RWPE2 (cell line): ENCODE measurements at regions not wholly inside any gene's neighbourhood (a gene's known extent, or its start where the extent isn't known, plus 50 kb on each side); places are given as distances from the start of the nearest gene placed in this dataset.

Source experiments
- ATAC-seq: fragments of 200-7000 bp; cut with Tn5 transposase; 3 replicates; pipeline ENCODE4 v1.9.1; 2021; ENCODE audit warnings: low read depth
- DNase-seq: peaks from one replicate; pipeline ENCODE4 v3.0.0-alpha.2; 2020; ENCODE audit warnings: low spot score
- H3K27ac ChIP-seq: fragments of 450-650 bp; 2 replicates; pipeline ENCODE4 v1.5.1; 2017; ENCODE audit warnings: mild to moderate bottlenecking; ENCODE audit not compliant: poor library complexity, severe bottlenecking
- H3K27me3 ChIP-seq: fragments of 250-450 bp; sonication (Bioruptor Pico); 2 replicates; pipeline ENCODE4 v1.5.1; 2021; ENCODE audit warnings: mild to moderate bottlenecking, moderate library complexity; ENCODE audit not compliant: insufficient read depth, poor library complexity, severe bottlenecking
- H3K36me3 ChIP-seq: fragments of 250-450 bp; sonication (Bioruptor Pico); 2 replicates; pipeline ENCODE4 v1.5.1; 2020; ENCODE audit warnings: low read depth, mild to moderate bottlenecking, moderate library complexity
- H3K4me1 ChIP-seq: fragments of 250-450 bp; sonication (Bioruptor Pico); 2 replicates; pipeline ENCODE4 v1.5.1; 2021; ENCODE audit warnings: mild to moderate bottlenecking, moderate library complexity; ENCODE audit not compliant: insufficient read depth, poor library complexity, severe bottlenecking
- H3K4me3 ChIP-seq: fragments of 250-450 bp; sonication (Bioruptor Pico); 2 replicates; pipeline ENCODE4 v1.5.1; 2021; ENCODE audit warnings: mild to moderate bottlenecking, moderate library complexity; ENCODE audit not compliant: severe bottlenecking
- H3K9me3 ChIP-seq: fragments of 250-450 bp; sonication (Bioruptor Pico); 2 replicates; pipeline ENCODE4 v1.5.1; 2021; ENCODE audit warnings: mild to moderate bottlenecking, moderate library complexity; ENCODE audit not compliant: severe bottlenecking
- CTCF ChIP-seq: fragments of 450-650 bp; IDR thresholded peaks from one replicate; pipeline ENCODE4 v1.5.1; 2017; ENCODE audit warnings: mild to moderate bottlenecking, moderate library complexity; ENCODE audit not compliant: poor library complexity, severe bottlenecking

GRCh38 chr10:104526188-104526587 is 114.9 kb upstream of the SORCS3 start:
- DNase-seq = peak; percentile 15

GRCh38 chr10:104527013-104527412 is 114.1 kb upstream of the SORCS3 start:
- no peaks in the 10 kb centered on the region for H3K36me3 ChIP-seq
- H3K9me3 ChIP-seq = no peaks in the 10 kb centered on the region
- no peak overlapping the region for H3K4me3 ChIP-seq
- no peak for TF ChIP-seq CTCF
- no peaks in the 10 kb centered on the region for H3K27me3 ChIP-seq
- no peak for DNase-seq
- H3K4me1 ChIP-seq = no peaks in the 10 kb centered on the region
- H3K27ac ChIP-seq = no peak overlapping the region
- ATAC-seq = no peak

More at GRCh38 chr10:104526188-104526587, 114.9 kb upstream of the SORCS3 start:
- Histone ChIP-seq H3K27ac (no peak overlapping the region), H3K4me1 (no peaks in the 10 kb centered on the region), H3K27me3 (no peaks in the 10 kb centered on the region), H3K9me3 (no peaks in the 10 kb centered on the region), H3K36me3 (no peaks in the 10 kb centered on the region), H3K4me3 (no peak overlapping the region)
- ATAC-seq = no peak
- TF ChIP-seq CTCF = no peak

DNA sequence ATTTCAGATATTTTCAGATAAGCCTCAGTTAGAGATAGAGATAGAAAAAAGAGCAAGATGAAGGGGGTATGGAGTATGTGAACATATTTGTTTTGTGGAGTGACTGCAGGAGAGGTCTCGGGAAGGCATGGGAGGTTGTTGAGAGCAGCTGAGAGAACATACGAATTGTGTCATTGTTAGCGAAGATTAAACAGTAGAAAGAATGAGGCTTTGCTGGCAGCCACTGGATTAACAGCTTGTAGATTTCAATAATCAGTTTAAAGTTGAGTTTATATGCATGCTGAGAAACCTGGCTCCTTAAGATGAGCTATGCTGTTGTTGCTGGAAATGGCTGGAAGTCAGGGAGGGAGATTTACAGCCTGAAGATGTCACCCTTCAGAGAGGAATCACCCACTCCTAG is 100.9 kb upstream of the SORCS3 start:
- Histone ChIP-seq H3K36me3 (no peaks in the 10 kb centered on the region), H3K9me3 (no peaks in the 10 kb centered on the region), H3K27me3 (no peaks in the 10 kb centered on the region), H3K27ac (no peak overlapping the region), H3K4me1 (no peaks in the 10 kb centered on the region), H3K4me3 (no peak overlapping the region)
- ATAC-seq (no peak), DNase-seq (no peak)
- no peak for TF ChIP-seq CTCF

DNA sequence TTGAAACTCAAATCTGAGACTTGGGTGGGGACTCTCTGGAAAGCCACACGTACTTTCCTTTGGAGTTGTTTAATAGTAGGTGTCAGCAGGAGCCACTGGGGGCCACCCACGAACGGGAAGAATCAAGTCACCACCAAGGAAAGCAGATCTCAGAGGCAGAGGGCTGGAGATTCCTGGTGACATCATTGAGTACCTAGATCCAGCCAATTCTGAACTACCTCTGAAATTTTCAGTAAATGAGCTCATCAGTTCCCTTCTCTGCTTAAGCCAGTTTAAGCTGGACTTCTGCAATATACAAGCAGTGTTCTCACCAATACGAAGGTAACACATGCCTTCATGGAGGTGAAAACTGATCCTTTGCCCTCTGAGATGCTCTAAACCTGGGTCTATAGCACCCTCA is 99.3 kb upstream of the SORCS3 start:
- DNase-seq (no peak), ATAC-seq (no peak)
- H3K9me3 ChIP-seq = no peaks in the 10 kb centered on the region
- no peaks in the 10 kb centered on the region for H3K4me1 ChIP-seq
- no peaks in the 10 kb centered on the region for H3K27me3 ChIP-seq
- H3K4me3 ChIP-seq = no peak overlapping the region
- no peak for TF ChIP-seq CTCF
- no peaks in the 10 kb centered on the region for H3K36me3 ChIP-seq
- H3K27ac ChIP-seq = no peak overlapping the region

GRCh38 chr10:104546336-104546735 is 94.8 kb upstream of the SORCS3 start:
- H3K9me3 ChIP-seq = no peaks in the 10 kb centered on the region
- DNase-seq (no peak), ATAC-seq (no peak)
- no peaks in the 10 kb centered on the region for H3K36me3 ChIP-seq
- TF ChIP-seq CTCF = no peak
- no peaks in the 10 kb centered on the region for H3K4me1 ChIP-seq
- no peak overlapping the region for H3K4me3 ChIP-seq
- H3K27me3 ChIP-seq = no peaks in the 10 kb centered on the region
- no peak overlapping the region for H3K27ac ChIP-seq
